HEK293 (cell line): ENCODE measurements at regions not wholly inside any gene's neighbourhood (a gene's known extent, or its start where the extent isn't known, plus 50 kb on each side); places are given as distances from the start of the nearest gene placed in this dataset.

Experiments used
- CTCF ChIP-seq: fragments of 450-650 bp; formaldehyde crosslinking; IDR thresholded peaks from 2 replicates; pipeline ENCODE4 v1.5.1; 2016; ENCODE audit warnings: missing biosample characterization, missing genetic modification characterization
- PATZ1 ChIP-seq: fragments of 450-650 bp; formaldehyde crosslinking; IDR thresholded peaks from 2 replicates; pipeline ENCODE4 v1.5.1; 2016; ENCODE audit warnings: missing biosample characterization, missing genetic modification characterization
- PBX3 ChIP-seq: sonication (generic); formaldehyde crosslinking; IDR thresholded peaks from 2 replicates; pipeline ENCODE4 v1.8.1; 2022; ENCODE audit warnings: mild to moderate bottlenecking, moderate library complexity, missing genetic modification reagents
- ZBTB21 ChIP-seq: fragments of 450-650 bp; formaldehyde crosslinking; IDR thresholded peaks from 2 replicates; pipeline ENCODE4 v1.5.1; 2017; ENCODE audit warnings: missing biosample characterization, missing genetic modification characterization
- ZFHX2 ChIP-seq: fragments of 450-650 bp; formaldehyde crosslinking; conservative IDR thresholded peaks from 2 replicates; pipeline ENCODE4 v1.5.1; 2016; ENCODE audit warnings: missing biosample characterization, missing genetic modification characterization
- ZFP3 ChIP-seq: fragments of 450-650 bp; formaldehyde crosslinking; IDR thresholded peaks from 2 replicates; pipeline ENCODE4 v1.5.1; 2016; ENCODE audit warnings: low read depth, missing biosample characterization, missing genetic modification characterization
- ZNF114 ChIP-seq: fragments of 450-650 bp; formaldehyde crosslinking; IDR thresholded peaks from 2 replicates; pipeline ENCODE4 v1.5.0; 2017; ENCODE audit warnings: missing biosample characterization, missing genetic modification characterization
- ZNF133 ChIP-seq: fragments of 450-650 bp; formaldehyde crosslinking; IDR thresholded peaks from 2 replicates; pipeline ENCODE4 v1.5.1; 2016; ENCODE audit warnings: missing biosample characterization, missing genetic modification characterization
- ZNF792 ChIP-seq: fragments of 450-650 bp; formaldehyde crosslinking; IDR thresholded peaks from 2 replicates; pipeline ENCODE4 v1.5.1; 2016; ENCODE audit warnings: missing biosample characterization, missing genetic modification characterization

- no peak for TF ChIP-seq ZBTB21 (tag by site-specific recombination)
- no peak for TF ChIP-seq CTCF (tag by site-specific recombination)
- no peak for TF ChIP-seq ZNF792 (tag by site-specific recombination)
- no peak for TF ChIP-seq ZFP3
- TF ChIP-seq ZNF114 (tag by site-specific recombination) = no peak
- TF ChIP-seq ZNF133 (tag by site-specific recombination) = no peak
- no peak for TF ChIP-seq PBX3
- TF ChIP-seq PATZ1 = no peak
- no peak for TF ChIP-seq ZFHX2
Measured at GRCh38 chr1:55352080-55352810, 137.1 kb upstream of the USP24 start.
